ENCODE measurements at regions not wholly inside any gene's neighbourhood (a gene's known extent, or its start where the extent isn't known, plus 50 kb on each side); places are given as distances from the start of the nearest gene placed in this dataset.
"Not testable (repeated sequence)": the region's sequence is repeated elsewhere in the genome, so short reads cannot be mapped to it uniquely, and the experiment has no call there.

GRCh38 chr2:39581866-39582265, 83.9 kb upstream of the TMEM178A start:
- no peak for DNase-seq (ENCODE audit: low read depth)

GRCh38 chr2:39583213-39583612, 82.5 kb upstream of the TMEM178A start:
- DNase-seq (ENCODE audit: low read depth), result no peak

- DNase-seq (ENCODE audit: low read depth), result peak; percentile 10
Measured at GRCh38 chr2:39583781-39584180, 81.9 kb upstream of the TMEM178A start.

- peak; percentile 76 for DNase-seq (ENCODE audit: low read depth)
Measured at GRCh38 chr2:39584283-39584965, 81.3 kb upstream of the TMEM178A start.

GRCh38 chr2:39585531-39585930, 80.2 kb upstream of the TMEM178A start:
- DNase-seq (ENCODE audit: low read depth), result not testable (repeated sequence)

- no peak for DNase-seq (ENCODE audit: low read depth)
Measured at GRCh38 chr2:39587168-39587567, 78.5 kb upstream of the TMEM178A start.

GRCh38 chr2:39587641-39588040, 78.1 kb upstream of the TMEM178A start:
- no peak for DNase-seq (ENCODE audit: low read depth)

GRCh38 chr2:39593439-39594393, 72.0 kb upstream of the TMEM178A start:
- DNase-seq (ENCODE audit: low read depth), result peak; percentile 86

- DNase-seq (ENCODE audit: low read depth), result peak; percentile 17
Measured at GRCh38 chr2:39595116-39595515, 70.6 kb upstream of the TMEM178A start.

GRCh38 chr2:39597314-39597713, 68.4 kb upstream of the TMEM178A start:
- DNase-seq (ENCODE audit: low read depth), result no peak

GRCh38 chr2:39602616-39603015, 63.1 kb upstream of the TMEM178A start:
- no peak for DNase-seq (ENCODE audit: low read depth)

GRCh38 chr2:39603436-39603835, 62.3 kb upstream of the TMEM178A start:
- DNase-seq (ENCODE audit: low read depth), result no peak

GRCh38 chr2:39604866-39605265, 60.9 kb upstream of the TMEM178A start:
- no peak for DNase-seq (ENCODE audit: low read depth)

GRCh38 chr2:39606585-39606984, 59.1 kb upstream of the TMEM178A start:
- no peak for DNase-seq (ENCODE audit: low read depth)

- DNase-seq (ENCODE audit: low read depth), result no peak
Measured at GRCh38 chr2:39607538-39608262, 58.0 kb upstream of the TMEM178A start.

GRCh38 chr2:39608263-39608575, 57.5 kb upstream of the TMEM178A start:
- DNase-seq (ENCODE audit: low read depth), result no peak

GRCh38 chr2:39608686-39609441, 56.9 kb upstream of the TMEM178A start:
- no peak for DNase-seq (ENCODE audit: low read depth)

GRCh38 chr2:39609917-39610316, 55.8 kb upstream of the TMEM178A start:
- DNase-seq (ENCODE audit: low read depth), result no peak

- DNase-seq (ENCODE audit: low read depth), result no peak
Measured at GRCh38 chr2:39615675-39616074, 50.0 kb upstream of the TMEM178A start.
